ENCODE measurements at regions not wholly inside any gene's neighbourhood (a gene's known extent, or its start where the extent isn't known, plus 50 kb on each side); places are given as distances from the start of the nearest gene placed in this dataset.

DNA sequence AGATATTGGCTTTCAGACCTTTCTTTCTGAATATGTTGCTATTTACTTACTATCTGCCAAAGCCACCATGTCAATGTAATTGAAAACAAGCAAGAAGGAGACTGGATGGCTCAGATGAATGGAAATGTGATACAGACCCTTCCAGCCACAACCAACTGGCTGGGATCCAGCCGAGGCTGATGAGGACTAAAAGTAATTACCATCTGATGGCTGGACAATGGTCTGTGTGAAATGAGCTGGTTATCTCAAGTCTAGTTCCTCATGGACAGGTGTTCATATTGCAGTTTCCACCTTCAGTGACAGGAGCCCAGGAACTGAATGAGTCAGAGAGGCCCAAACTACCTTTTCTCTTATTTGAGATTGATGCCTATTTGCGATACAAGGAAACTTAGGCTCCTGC lies 267.5 kb downstream of the GATA3 start:
- FAIRE-seq (no peak), DNase-seq (ENCODE audit: low read depth, low spot score) (no peak)
- Histone ChIP-seq H3K4me1 (ENCODE audit: control insufficient read depth, extremely low read depth, insufficient read depth, low read length) (peaks cover 10% of the 10 kb centered on the region), H3K79me2 (ENCODE audit: control insufficient read depth, insufficient read depth, low read length) (no peaks in the 10 kb centered on the region), H3K9ac (replicated peaks; ENCODE audit: extremely low read depth, insufficient read depth, low read length) (no peak overlapping the region), H3K4me3 (replicated peaks in 1 of 3; ENCODE audit: insufficient read depth in 1 of 3, low read depth in 1 of 3, low read length in 3 of 3) (no peak overlapping the region), H3K27me3 (ENCODE audit: control insufficient read depth in 2 of 2, insufficient read depth in 2 of 2, low read length in 2 of 2) (peaks cover 0 to 3% of the 10 kb centered on the region in 2 experiments), H4K20me1 (replicated peaks; ENCODE audit: control insufficient read depth, extremely low read depth, insufficient read depth, low read length) (no peaks in the 10 kb centered on the region), H2AFZ (ENCODE audit: low read depth, low read length) (no peak overlapping the region), H3K27ac (ENCODE audit: insufficient read depth, low read depth, low read length) (no peak overlapping the region), H3K9me1 (replicated peaks; ENCODE audit: control insufficient read depth, extremely low read depth, insufficient read depth, low read length) (no peaks in the 10 kb centered on the region), H3K4me2 (ENCODE audit: insufficient read depth, low read length) (no peak overlapping the region), H3K36me3 (ENCODE audit: control insufficient read depth in 2 of 2, extremely low read depth in 1 of 2, insufficient read depth in 2 of 2, low read length in 2 of 2) (no peaks in the 10 kb centered on the region), H3K9me3 (replicated peaks; ENCODE audit: control insufficient read depth, insufficient read depth, low read length) (no peaks in the 10 kb centered on the region)
- ChIA-PET POLR2A (no interaction called here), CTCF (no interaction called here)
- dilution Hi-C loops (cut with MboI; ENCODE audit: extremely low pct_ligation_motif_present, low sequenced_read_pairs) = no loop called here
- no TSS peak for BruUV-seq (replicated peaks)
- intact Hi-C loops (cut with micrococcal nuclease) = no loop called here
- TF ChIP-seq POLR2A (IDR thresholded peaks at IDR 0.05; ENCODE audit: low read depth, low read length) (no peak), EZH2 (IDR thresholded peaks at IDR 0.05; ENCODE audit: borderline replicate concordance, low read depth, low read length, severe bottlenecking) (no peak), FOS (IDR thresholded peaks at IDR 0.05; ENCODE audit: borderline replicate concordance, insufficient read depth, low read length) (no peak), JUN (IDR thresholded peaks at IDR 0.05; ENCODE audit: borderline replicate concordance, insufficient read depth, insufficient read length, low read depth) (no peak), POLR2AphosphoS5 (IDR thresholded peaks at IDR 0.05; ENCODE audit: insufficient read depth, low read depth, low read length) (no peak), GATA2 (IDR thresholded peaks at IDR 0.05; ENCODE audit: insufficient read depth, insufficient read length, low read depth, low read length) (no peak)
- TF ChIP-seq, protein P1, sequence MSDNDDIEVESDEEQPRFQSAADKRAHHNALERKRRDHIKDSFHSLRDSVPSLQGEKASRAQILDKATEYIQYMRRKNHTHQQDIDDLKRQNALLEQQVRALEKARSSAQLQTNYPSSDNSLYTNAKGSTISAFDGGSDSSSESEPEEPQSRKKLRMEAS (IDR thresholded peaks at IDR 0.05; ENCODE audit: insufficient read depth, insufficient read length) = no peak

DNA sequence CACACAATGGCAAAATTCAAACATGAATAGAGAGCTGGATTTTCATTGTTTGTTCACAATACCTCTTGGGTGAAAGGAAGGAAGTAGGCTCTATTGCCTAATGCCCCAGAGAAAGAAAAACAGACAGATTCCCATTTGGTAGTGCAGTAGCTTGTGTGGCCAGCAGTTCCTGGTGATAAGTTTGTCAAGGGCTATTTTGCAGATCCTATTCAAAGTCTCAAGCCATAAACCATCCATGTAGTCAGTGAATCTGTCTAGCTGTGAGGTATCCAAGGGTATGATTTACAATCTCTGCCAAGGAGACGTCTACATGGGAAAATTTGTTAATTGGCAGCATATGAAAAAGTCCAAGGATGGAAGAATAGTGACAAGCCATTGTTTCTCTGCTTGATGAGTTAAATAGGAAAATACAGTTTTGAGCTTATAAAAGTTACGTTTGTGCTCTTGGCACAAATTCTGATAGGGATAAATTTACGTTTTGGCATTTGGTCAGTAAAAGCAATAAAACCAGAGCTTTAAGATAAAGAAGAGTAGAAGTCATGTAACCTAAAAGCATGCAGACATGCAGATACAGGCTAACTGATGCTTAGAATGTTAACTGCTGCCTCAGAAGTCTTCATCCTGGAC lies 269.1 kb downstream of the GATA3 start:
- POLR2A ChIA-PET = no interaction called here
- H3K27ac ChIP-seq (ENCODE audit: insufficient read depth, low read depth, low read length) = no peak overlapping the region

More for the DNA sequence above, 269.1 kb downstream of the GATA3 start:
- H3K9ac ChIP-seq (replicated peaks; ENCODE audit: extremely low read depth, insufficient read depth, low read length) = no peak overlapping the region
- H3K9me3 ChIP-seq (replicated peaks; ENCODE audit: control insufficient read depth, insufficient read depth, low read length) = no peaks in the 10 kb centered on the region
- peaks cover 10% of the 10 kb centered on the region for H3K4me1 ChIP-seq (ENCODE audit: control insufficient read depth, extremely low read depth, insufficient read depth, low read length)
- H3K36me3 ChIP-seq (ENCODE audit: control insufficient read depth in 2 of 2, extremely low read depth in 1 of 2, insufficient read depth in 2 of 2, low read length in 2 of 2) = no peaks in the 10 kb centered on the region
- peak overlapping the region; percentile 21 for H3K4me2 ChIP-seq (ENCODE audit: insufficient read depth, low read length)
- CTCF ChIA-PET = interaction anchor here (0.6 to 2.1 kb wide), 3 partner anchors 9 to 104 kb away, joined by 3 to 6 read pairs (median 3); no protein-coding TSS in a partner anchor
- H3K79me2 ChIP-seq (ENCODE audit: control insufficient read depth, insufficient read depth, low read length) = no peaks in the 10 kb centered on the region
- no TSS peak for BruUV-seq (replicated peaks)
- no peak for TF ChIP-seq FOS (IDR thresholded peaks at IDR 0.05; ENCODE audit: borderline replicate concordance, insufficient read depth, low read length)
- TF ChIP-seq GATA2 (IDR thresholded peaks at IDR 0.05; ENCODE audit: insufficient read depth, insufficient read length, low read depth, low read length) = no peak
- TF ChIP-seq EZH2 (IDR thresholded peaks at IDR 0.05; ENCODE audit: borderline replicate concordance, low read depth, low read length, severe bottlenecking) = no peak
- no peak for TF ChIP-seq MYC (IDR thresholded peaks at IDR 0.05; ENCODE audit: low read depth, low read length)
- no peak for TF ChIP-seq JUN (IDR thresholded peaks at IDR 0.05; ENCODE audit: borderline replicate concordance, insufficient read depth, insufficient read length, low read depth)
- TF ChIP-seq POLR2A (IDR thresholded peaks at IDR 0.05; ENCODE audit: low read depth, low read length) = no peak
- TF ChIP-seq, protein P1 (IDR thresholded peaks at IDR 0.05; ENCODE audit: insufficient read depth, insufficient read length) = no peak
- TF ChIP-seq, protein P2, sequence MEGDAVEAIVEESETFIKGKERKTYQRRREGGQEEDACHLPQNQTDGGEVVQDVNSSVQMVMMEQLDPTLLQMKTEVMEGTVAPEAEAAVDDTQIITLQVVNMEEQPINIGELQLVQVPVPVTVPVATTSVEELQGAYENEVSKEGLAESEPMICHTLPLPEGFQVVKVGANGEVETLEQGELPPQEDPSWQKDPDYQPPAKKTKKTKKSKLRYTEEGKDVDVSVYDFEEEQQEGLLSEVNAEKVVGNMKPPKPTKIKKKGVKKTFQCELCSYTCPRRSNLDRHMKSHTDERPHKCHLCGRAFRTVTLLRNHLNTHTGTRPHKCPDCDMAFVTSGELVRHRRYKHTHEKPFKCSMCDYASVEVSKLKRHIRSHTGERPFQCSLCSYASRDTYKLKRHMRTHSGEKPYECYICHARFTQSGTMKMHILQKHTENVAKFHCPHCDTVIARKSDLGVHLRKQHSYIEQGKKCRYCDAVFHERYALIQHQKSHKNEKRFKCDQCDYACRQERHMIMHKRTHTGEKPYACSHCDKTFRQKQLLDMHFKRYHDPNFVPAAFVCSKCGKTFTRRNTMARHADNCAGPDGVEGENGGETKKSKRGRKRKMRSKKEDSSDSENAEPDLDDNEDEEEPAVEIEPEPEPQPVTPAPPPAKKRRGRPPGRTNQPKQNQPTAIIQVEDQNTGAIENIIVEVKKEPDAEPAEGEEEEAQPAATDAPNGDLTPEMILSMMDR (IDR thresholded peaks at IDR 0.05; ENCODE audit: extremely low read depth in 1 of 2, insufficient read depth in 1 of 2, low read depth in 1 of 2, low read length in 2 of 2) = no peak
- TF ChIP-seq POLR2AphosphoS5 (IDR thresholded peaks at IDR 0.05; ENCODE audit: insufficient read depth, low read depth, low read length) = no peak
- H3K27me3 ChIP-seq (ENCODE audit: control insufficient read depth in 2 of 2, insufficient read depth in 2 of 2, low read length in 2 of 2) = peaks cover 0 to 3% of the 10 kb centered on the region in 2 experiments
- DNase-seq (ENCODE audit: low read depth, low spot score) = peak; percentile 71
- H3K9me1 ChIP-seq (replicated peaks; ENCODE audit: control insufficient read depth, extremely low read depth, insufficient read depth, low read length) = no peaks in the 10 kb centered on the region
- FAIRE-seq = peak; percentile 96
- no peaks in the 10 kb centered on the region for H4K20me1 ChIP-seq (replicated peaks; ENCODE audit: control insufficient read depth, extremely low read depth, insufficient read depth, low read length)
- no peak overlapping the region for H2AFZ ChIP-seq (ENCODE audit: low read depth, low read length)
- no peak overlapping the region for H3K4me3 ChIP-seq (replicated peaks in 1 of 3; ENCODE audit: insufficient read depth in 1 of 3, low read depth in 1 of 3, low read length in 3 of 3)
- intact Hi-C loops (cut with micrococcal nuclease) (loop anchor here (1.0 kb wide), 2 partner anchors 9 to 270 kb away; no protein-coding TSS in a partner anchor), dilution Hi-C loops (cut with MboI; ENCODE audit: extremely low pct_ligation_motif_present, low sequenced_read_pairs) (no loop called here)

Data from endothelial cell of umbilical vein (primary cell).